ENCODE measurements at regions not wholly inside any gene's neighbourhood (a gene's known extent, or its start where the extent isn't known, plus 50 kb on each side); places are given as distances from the start of the nearest gene placed in this dataset.

- TF ChIP-seq POLR2A (IDR thresholded peaks at IDR 0.05; ENCODE audit: low read depth, low read length) (no peak), POU2F2 (IDR thresholded peaks at IDR 0.05; ENCODE audit: low read depth, low read length) (no peak), PAX5 (IDR thresholded peaks at IDR 0.05; ENCODE audit: insufficient read depth, low read length, severe bottlenecking) (no peak), TAF1 (IDR thresholded peaks at IDR 0.05; ENCODE audit: low read depth, low read length) (no peak), POLR2AphosphoS5 (IDR thresholded peaks at IDR 0.05; ENCODE audit: low read depth, low read length) (no peak)
Observed at GRCh38 chr9:20065046-20065445, 276.2 kb upstream of the SLC24A2 start.

Measured in GM12891 (cell line).